Endothelial cell of umbilical vein (primary cell): ENCODE measurements at regions not wholly inside any gene's neighbourhood (a gene's known extent, or its start where the extent isn't known, plus 50 kb on each side); places are given as distances from the start of the nearest gene placed in this dataset.

Source experiments
- CTCF ChIP-seq, 2 donors: IDR thresholded peaks; 1 replicate in 1 of 2; 2 replicates in 1 of 2; pipeline ENCODE4 v1.5.1; 2011; ENCODE audit warnings: low read length in 2 of 2, mild to moderate bottlenecking in 2 of 2, moderate library complexity in 2 of 2, control low read depth in 1 of 2, inconsistent platforms in 1 of 2, low read depth in 1 of 2; ENCODE audit not compliant: insufficient read depth in 1 of 2; ENCODE audit errors: extremely low read depth in 1 of 2
- EZH2 ChIP-seq: IDR thresholded peaks from 2 replicates; pipeline ENCODE4 v1.6.1; 2012; ENCODE audit warnings: borderline replicate concordance, low read depth, mild to moderate bottlenecking, moderate library complexity, low read length, inconsistent platforms; ENCODE audit not compliant: severe bottlenecking
- FOS ChIP-seq: IDR thresholded peaks from 2 replicates; pipeline ENCODE4 v1.6.1; 2011; ENCODE audit warnings: mild to moderate bottlenecking, low read length, moderate library complexity, borderline replicate concordance; ENCODE audit not compliant: insufficient read depth
- GATA2 ChIP-seq: IDR thresholded peaks from 2 replicates; pipeline ENCODE4 v1.7.0; 2011; ENCODE audit warnings: low read depth, mild to moderate bottlenecking, moderate library complexity, mixed read lengths, low read length; ENCODE audit not compliant: insufficient read length, insufficient read depth
- JUN ChIP-seq: IDR thresholded peaks from 2 replicates; pipeline ENCODE4 v1.6.1; 2011; ENCODE audit warnings: borderline replicate concordance, low read depth; ENCODE audit not compliant: insufficient read length, insufficient read depth
- MAX ChIP-seq: IDR thresholded peaks from 2 replicates; pipeline ENCODE4 v1.6.1; 2011; ENCODE audit not compliant: insufficient read depth, insufficient read length
- MYC ChIP-seq: IDR thresholded peaks from one replicate; pipeline ENCODE4 v1.6.1; 2011; ENCODE audit warnings: mild to moderate bottlenecking, low read depth, low read length
- POLR2A ChIP-seq: IDR thresholded peaks from 2 replicates; pipeline ENCODE4 v1.6.1; 2012; ENCODE audit warnings: low read depth, mild to moderate bottlenecking, control low read depth, low read length
- POLR2AphosphoS5 ChIP-seq: IDR thresholded peaks from 2 replicates; pipeline ENCODE4 v1.6.1; 2012; ENCODE audit warnings: low read depth, mild to moderate bottlenecking, control low read depth, low read length, moderate library complexity; ENCODE audit not compliant: insufficient read depth

- TF ChIP-seq MAX (no peak), CTCF (IDR thresholded peaks at IDR 0.05; ENCODE audit: extremely low read depth in 1 of 2, insufficient read depth in 1 of 2, low read depth in 1 of 2, low read length in 2 of 2) (no peak), POLR2A (no peak), EZH2 (no peak), POLR2AphosphoS5 (no peak), JUN (no peak), GATA2 (no peak), FOS (no peak), MYC (no peak)
These were observed 52.6 kb upstream of the RBPJ start for GRCh38 chr4:26268246-26268645.
